OCI-LY7 (cell line): ENCODE measurements at regions not wholly inside any gene's neighbourhood (a gene's known extent, or its start where the extent isn't known, plus 50 kb on each side); places are given as distances from the start of the nearest gene placed in this dataset.

ENCODE experiments used
- EZH2phosphoT487 ChIP-seq: fragments of 200-600 bp; sonication (generic); IDR thresholded peaks from 2 replicates; pipeline ENCODE4 v1.6.1; 2018; ENCODE audit warnings: low read depth, borderline replicate concordance, mild to moderate bottlenecking, mixed run types, antibody characterized with exemption, low read length, moderate library complexity, mixed read lengths
- TF ChIP-seq, protein P1 (sequence below): fragments of 200-600 bp; sonication (generic); conservative IDR thresholded peaks from 2 replicates; pipeline ENCODE4 v1.5.1; 2014; ENCODE audit warnings: mild to moderate bottlenecking, antibody characterized with exemption, low read length, moderate library complexity, mixed read lengths

DNA sequence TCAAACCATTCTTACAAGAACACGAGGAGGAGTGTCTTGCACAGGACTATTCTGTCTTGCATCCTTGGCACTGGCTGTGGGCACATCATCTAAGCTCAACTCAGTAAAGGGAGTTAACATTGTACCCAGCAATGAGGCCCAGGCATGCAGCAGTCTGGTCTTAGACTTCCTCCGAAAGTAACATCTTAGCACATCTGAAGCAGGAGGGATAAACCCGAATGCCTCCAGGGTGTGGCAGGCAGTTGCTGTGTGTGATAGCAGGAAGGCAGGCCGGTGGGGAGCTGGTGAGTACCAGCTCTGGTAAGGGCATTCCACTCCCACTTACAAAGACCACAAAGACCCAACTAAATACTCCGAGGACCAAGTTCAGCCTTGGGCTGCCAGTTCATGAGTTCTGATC is 206.3 kb downstream of the TSN start:
- TF ChIP-seq, protein P1, sequence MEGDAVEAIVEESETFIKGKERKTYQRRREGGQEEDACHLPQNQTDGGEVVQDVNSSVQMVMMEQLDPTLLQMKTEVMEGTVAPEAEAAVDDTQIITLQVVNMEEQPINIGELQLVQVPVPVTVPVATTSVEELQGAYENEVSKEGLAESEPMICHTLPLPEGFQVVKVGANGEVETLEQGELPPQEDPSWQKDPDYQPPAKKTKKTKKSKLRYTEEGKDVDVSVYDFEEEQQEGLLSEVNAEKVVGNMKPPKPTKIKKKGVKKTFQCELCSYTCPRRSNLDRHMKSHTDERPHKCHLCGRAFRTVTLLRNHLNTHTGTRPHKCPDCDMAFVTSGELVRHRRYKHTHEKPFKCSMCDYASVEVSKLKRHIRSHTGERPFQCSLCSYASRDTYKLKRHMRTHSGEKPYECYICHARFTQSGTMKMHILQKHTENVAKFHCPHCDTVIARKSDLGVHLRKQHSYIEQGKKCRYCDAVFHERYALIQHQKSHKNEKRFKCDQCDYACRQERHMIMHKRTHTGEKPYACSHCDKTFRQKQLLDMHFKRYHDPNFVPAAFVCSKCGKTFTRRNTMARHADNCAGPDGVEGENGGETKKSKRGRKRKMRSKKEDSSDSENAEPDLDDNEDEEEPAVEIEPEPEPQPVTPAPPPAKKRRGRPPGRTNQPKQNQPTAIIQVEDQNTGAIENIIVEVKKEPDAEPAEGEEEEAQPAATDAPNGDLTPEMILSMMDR, result no peak
- no peak for TF ChIP-seq EZH2phosphoT487
